GM21423 (cell line): ENCODE measurements at regions not wholly inside any gene's neighbourhood (a gene's known extent, or its start where the extent isn't known, plus 50 kb on each side); places are given as distances from the start of the nearest gene placed in this dataset.

Experiments used
- ATAC-seq: cut with Tn5 transposase; IDR thresholded peaks from one replicate; pipeline ENCODE4 v1.9.1; 2021; ENCODE audit warnings: mild to moderate bottlenecking, moderate library complexity; ENCODE audit not compliant: unreplicated experiment

DNA sequence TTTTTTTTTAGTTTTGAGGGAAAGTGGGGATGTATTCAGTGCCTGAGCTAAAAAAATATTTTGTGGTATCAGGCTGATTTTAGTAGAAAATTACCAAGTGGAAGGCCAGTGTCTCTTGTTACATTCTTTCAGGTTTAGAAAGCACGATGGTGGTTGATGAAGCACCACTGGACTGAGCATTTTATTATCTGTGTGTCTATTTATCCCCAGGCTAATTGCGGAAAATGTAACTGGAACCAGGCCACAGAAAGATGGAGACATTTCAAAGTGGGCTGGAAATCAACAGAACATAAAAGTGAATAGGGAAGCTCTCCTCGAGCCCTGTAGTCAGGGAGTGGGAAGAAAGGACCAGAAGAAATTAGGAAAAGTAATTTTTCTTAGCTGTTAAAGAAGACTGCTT lies 261.0 kb downstream of the STK31 start:
- no peak for ATAC-seq

DNA sequence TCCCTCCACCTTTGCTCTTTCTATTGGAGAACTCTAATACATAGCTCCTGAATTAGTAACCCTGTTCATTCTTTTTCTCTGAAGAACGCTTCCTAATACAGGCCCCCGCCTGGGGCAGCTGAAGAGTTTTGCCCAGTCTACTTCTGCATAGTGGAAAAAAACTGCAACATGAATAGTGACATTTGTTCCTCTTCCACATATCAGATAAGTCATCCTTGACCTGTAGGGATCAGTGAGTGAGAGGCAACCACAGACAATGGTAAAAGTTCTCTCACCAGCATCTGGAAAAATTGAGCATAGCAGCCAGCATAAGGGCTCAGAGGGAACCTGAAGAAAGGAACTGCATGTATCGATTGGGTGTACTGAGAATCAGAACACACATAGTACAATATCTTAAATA lies 262.0 kb downstream of the STK31 start:
- no peak for ATAC-seq

DNA sequence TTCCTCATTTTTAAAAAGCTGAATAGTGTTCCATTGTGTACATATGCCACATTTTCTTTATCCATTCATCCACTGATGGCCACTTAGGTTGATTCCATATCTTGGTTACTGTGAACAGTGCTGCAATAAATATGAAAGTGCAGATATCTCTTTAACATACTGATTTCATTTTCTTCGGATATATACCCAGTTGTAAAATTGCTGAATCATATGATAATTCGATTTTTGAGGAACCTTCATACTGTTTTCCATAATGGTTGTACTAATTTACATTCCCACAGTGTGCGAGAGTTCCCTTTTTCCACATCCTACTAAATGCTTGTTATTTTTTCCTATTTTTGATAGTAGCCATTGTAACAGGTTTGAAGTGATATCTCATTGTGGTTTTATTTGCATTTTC lies 263.2 kb downstream of the STK31 start:
- ATAC-seq = no peak

- no peak for ATAC-seq
Observed at GRCh38 chr7:23980081-23980480, 270.1 kb downstream of the STK31 start.

- ATAC-seq = no peak
Observed at GRCh38 chr7:23981314-23981713, 271.3 kb downstream of the STK31 start.

DNA sequence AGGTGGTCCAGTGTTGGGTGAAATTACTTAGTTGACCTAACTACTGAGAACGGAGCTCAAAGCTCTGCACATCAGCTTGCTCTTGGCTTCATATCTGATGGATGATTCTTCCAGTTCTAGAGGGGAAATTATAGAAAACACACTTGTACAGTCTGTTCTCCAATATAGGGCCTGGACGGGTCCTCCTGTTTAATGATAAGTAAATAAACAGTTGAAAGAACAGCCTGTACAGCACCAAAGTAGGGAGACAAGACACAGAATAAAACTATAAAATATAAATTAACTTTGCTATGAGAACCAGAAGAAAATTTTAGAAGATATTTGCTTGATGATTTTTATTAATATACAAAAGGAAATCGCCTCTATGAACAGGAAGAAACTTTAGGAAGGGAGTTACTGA lies 271.7 kb downstream of the STK31 start:
- no peak for ATAC-seq

GRCh38 chr7:24005517-24005916 lies 278.5 kb upstream of the NPY start:
- no peak for ATAC-seq

- no peak for ATAC-seq
Observed at GRCh38 chr7:24010495-24010894, 273.5 kb upstream of the NPY start.

- ATAC-seq = peak; percentile 87
Observed at GRCh38 chr7:24017519-24017918, 266.5 kb upstream of the NPY start.

GRCh38 chr7:24018331-24018730 lies 265.7 kb upstream of the NPY start:
- no peak for ATAC-seq

GRCh38 chr7:24019841-24020240 lies 264.1 kb upstream of the NPY start:
- no peak for ATAC-seq

DNA sequence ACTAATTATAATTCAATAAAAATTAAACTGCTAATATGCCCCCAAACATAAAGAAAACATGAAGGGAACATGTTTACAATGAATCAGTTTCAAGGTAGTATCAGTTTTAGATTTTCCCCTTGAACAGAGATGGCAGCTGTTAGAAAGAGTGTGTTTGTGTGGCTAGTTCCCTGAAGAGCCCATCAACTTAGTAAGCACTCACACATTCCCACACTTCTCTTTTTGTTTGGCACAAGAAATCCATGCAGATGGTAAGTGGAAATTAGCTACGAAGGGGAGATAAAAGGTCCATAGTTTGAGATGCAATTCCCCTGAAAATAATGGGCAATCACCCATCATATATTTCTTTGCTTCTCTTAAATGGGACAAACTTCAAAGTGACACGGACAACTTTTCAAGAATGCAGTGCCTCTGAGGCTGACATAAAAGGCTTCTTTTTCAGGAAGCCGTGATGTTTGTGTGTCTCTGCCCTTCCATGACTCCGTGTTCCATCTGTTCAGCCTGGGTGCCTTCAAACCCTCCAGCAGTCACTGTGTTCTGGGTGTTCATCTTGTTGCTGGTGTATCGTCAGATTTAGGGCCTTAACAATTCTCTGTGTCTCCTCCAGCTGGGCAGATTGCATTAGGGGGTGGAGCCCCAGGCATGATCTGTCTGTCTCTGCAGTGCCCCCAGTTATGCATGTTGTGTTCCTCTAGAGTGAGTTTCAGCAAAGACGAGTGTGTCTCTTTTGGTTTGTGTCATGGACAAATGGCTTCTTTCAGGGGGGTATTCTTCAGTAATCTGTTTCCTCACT lies 259.5 kb upstream of the NPY start:
- ATAC-seq = no peak

GRCh38 chr7:24025094-24025493 lies 258.9 kb upstream of the NPY start:
- no peak for ATAC-seq

DNA sequence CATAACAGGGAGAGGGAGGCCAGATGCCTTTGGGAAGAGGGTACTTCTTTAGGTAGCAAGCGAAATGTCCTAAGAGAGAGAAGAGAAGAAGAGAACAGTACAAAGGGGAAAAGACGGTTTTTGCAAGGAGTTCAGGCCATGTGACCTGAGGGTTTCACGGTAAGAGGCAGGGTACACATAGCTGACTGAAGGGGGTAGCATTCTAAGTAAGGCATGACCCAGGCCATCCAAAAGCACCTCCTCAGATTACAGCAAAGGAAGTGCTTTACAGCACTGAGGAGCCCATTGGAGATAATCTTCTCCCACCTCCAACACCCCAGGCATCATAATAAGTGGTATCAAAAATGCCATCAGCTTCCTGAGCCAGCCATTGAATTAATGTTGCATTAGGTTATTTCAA lies 258.2 kb upstream of the NPY start:
- no peak for ATAC-seq

DNA sequence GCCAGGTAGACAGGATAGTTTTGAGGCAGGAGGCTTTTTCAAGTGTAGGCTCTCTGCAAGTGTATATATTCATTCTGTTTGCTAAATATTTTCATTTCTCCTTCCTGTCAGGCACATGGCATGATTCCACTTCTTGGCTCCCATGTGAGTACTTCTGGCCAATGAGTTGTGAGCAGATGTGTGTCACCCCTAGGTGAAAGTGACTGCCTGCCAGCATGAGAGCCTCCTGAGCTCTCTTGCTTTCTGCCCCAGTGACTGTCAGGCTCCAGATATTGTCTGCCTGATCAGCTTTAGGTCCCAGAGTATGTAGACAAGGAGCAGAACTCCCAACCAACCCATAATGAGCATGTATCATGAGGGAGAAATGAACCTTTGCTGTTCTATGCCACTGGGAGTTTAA lies 257.6 kb upstream of the NPY start:
- no peak for ATAC-seq

DNA sequence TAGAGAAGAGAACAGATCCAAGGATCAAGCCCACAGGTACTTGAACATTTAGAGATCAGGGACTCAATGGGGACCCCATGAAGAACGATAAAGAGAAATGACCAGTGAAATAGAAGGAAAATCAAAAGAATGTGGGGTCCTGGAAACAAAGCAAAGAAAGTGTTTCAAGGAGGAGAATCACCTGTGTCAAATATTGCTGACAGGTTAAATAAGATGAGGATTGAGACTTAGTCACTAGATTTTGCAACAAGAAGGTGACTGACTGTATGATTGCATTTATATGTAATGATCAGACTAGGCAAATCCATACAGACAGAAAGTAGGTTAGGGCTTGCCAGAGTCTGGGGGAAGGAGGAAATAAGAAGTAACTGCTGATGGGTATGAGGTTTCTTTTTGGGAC lies 254.9 kb upstream of the NPY start:
- no peak for ATAC-seq

- no peak for ATAC-seq
Observed at GRCh38 chr7:24034251-24034650, 249.7 kb upstream of the NPY start.

DNA sequence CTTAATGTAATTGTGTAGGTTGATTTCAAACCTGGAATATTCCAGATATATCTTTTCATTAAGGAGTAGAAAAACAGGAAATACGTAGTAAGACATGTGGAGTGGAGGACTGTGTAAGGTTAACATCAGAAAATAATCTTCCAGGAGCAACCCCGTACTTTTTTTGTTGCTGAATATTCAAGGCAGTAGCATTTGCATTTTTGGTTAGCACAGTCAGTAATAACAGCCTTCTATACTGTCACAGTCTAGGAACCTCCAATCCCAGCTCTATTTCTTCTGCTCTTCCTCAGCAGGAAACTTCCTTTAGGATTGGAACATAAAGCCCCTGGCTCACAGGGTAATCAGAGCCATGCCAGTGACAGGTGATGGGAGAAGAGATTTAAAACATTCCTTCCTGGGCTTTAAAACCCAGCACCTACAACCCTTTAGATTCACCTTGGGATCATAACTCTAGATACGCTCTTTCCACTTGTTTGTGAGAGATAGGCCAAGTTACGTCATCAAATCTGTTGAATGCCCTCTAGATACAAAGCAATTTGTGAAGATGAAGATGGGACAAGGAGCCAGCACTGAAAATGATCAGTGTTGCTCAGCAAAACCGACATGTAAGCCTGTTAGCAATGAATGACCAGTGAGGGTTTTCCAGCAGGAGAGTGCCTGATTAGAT lies 248.5 kb upstream of the NPY start:
- ATAC-seq = no peak

DNA sequence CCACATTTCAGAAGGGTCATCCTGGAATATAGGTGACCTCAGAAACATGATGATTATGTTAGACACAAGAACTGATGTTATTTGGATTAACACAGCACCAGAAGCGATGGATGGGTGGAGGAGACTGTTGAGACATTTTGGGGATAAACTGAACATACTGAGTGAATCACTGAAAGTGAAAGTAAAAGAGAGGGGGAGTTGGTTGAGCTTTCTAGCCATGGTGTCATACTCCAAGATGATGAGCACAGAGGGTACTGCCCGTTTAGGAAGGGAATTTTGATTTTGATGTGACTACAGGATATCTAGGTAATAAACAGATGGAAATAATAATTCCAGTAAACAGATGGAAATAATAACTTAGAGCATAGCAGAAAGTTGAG lies 248.0 kb upstream of the NPY start:
- ATAC-seq = no peak

- no peak for ATAC-seq
Observed at GRCh38 chr7:24038993-24039392, 245.0 kb upstream of the NPY start.

GRCh38 chr7:24039991-24040624 lies 243.9 kb upstream of the NPY start:
- no peak for ATAC-seq

DNA sequence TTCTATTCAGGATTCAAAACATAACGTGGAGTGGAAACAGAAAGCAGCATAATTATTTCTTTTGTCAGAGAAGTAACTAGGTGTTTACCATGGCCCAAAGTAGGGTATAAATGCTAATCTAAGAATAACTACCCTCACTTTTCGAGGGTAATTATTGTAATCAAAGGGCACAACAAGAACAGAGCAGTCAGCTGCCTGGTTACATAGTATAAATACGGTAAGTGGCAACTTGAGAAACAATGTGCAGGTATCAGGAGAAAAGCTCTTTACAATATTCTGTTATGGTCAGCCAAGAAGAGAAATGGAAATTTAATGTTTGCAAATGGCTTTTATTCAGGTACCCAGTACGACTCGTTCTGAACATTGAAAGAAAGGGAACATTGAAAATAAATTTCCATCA lies 242.0 kb upstream of the NPY start:
- ATAC-seq = no peak
